NCI-H146 treated with DMSO at 0.1 percent for 48 hours (cell line): ENCODE measurements at regions not wholly inside any gene's neighbourhood (a gene's known extent, or its start where the extent isn't known, plus 50 kb on each side); places are given as distances from the start of the nearest gene placed in this dataset.

Experiments used
- DNase-seq: peaks from one replicate; lab custom pipeline; 2025; ENCODE audit not compliant: unreplicated experiment; lab: John Stamatoyannopoulos, UW

DNA sequence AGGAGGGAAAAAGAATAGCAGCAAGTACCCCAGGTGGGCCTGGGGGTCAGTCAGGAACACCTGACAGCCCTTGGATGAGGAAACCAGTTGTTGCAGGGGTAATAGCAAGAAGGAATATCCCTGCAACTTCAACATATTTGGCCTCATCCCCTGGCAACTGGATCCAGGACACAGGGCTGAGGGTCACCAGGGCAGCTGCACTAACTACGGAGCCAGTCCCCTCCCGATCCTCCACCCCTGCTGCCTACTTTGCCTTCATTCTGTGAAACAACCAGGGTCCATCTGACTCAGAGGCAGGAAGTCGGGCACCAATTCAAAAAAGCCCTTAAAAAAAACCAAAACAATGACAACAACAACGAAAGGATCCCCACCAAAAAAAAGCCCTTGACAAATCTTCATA, 52.9 kb downstream of the FRMPD3 start:
- no peak for DNase-seq

DNA sequence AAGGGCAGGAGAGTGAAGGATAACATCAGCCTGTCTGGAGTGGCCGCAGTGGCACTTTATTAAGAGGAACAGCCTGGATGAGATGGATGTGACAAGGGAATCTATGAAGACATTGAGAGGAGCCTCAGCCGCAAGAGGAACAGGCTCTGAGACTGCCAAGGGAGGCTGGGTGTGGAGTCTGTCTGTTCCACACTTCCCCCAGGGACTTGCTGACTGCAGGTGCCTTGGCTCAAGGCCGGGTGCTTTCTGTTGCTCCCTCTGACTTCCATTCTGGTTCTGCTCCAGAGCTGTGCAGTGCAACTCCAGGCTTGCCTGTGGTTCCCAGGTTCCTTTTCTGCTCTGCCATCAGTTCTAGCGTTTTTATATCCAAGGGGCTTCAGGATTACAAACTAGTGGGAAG, 54.6 kb downstream of the FRMPD3 start:
- DNase-seq = no peak

DNA sequence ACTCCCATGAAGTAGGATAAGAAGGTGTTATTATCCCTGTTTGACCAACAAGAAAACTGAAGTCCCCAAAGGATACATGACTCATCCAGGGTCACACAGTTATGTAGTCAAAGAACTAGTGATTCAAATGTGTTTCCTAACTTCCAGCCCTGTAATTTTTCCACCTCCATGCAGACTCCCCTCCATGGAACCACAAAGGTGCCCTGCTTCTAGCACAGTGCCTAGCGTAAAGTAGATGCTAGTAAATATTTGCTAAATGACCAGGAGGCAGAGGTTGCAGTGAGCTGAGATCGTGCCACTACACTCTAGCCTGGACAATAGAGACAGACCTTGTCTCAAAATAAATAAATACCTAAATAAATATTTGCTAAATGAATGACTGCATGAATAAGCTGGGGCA, 55.8 kb downstream of the FRMPD3 start:
- DNase-seq = no peak

DNA sequence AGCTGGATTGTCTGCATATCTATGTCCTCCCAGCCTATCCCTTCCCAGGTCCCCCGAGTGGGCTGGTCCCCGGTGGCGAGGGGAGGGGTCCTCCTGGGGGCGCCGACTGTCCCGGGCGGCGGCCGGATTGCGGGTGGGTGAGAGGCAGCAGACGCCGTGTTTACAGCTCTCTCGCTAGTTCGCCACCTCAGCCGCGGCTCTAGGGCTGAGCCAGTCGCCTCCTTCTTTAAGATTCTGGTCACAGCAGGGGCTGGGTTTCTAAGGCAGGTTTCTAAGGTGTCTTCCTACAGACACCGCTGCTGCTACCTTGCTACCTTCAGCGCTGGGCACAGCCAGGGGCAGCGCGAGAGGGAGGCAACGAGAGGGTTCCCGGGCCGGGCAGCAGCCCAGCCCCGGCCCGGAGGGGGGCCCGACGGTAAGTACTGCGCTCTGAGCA, 57.2 kb downstream of the FRMPD3 start:
- DNase-seq = no peak

DNA sequence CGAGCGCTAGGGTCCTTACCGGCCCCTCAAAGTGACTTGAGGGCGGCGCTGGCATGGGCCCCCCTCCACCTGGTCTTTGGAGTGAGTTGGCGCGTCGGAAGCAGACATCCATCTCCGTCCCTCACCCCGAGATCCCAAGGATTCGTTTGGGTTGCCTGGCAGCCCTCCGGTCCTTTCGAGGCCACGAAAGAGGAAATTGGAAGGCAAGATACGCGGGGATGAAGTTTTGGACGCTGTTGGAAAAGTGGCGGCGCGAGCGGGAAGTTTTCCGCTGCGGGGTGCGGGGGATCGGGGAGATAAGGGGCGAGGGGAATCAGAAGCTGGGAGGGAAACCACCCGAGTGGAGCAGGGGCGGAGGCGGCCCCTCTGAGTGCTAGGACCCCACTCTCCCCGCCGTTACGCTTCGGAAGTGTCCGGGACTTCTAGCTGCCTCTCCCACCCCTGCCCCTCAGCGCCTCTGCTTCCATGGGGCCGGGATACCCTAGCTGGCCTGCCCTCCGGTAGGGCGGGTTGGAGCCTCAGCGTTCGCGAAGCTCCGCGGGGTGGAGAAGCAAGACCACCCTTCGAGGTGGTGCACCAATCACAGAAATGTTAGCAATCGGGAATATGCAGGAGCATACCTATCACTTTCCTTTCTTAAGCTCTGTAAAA, 57.8 kb downstream of the FRMPD3 start:
- DNase-seq = no peak

DNA sequence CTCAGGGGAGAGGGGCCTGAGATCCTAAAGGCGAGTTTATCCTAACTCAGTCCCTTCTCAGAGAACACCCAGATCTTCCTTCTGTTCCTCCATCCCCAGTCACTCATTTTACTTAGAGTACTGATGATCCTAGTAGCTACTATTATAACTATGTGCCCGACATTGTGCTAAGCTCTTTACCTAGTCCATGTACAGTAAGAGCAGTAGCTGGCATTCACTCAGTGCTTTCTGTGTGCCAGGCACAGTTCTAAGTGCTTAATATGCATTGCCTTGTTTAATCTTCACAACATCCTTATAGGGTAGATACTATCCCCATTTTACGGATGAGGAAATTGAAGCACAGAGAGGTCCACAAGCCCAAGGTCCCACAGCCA, 58.3 kb downstream of the FRMPD3 start:
- DNase-seq = no peak

DNA sequence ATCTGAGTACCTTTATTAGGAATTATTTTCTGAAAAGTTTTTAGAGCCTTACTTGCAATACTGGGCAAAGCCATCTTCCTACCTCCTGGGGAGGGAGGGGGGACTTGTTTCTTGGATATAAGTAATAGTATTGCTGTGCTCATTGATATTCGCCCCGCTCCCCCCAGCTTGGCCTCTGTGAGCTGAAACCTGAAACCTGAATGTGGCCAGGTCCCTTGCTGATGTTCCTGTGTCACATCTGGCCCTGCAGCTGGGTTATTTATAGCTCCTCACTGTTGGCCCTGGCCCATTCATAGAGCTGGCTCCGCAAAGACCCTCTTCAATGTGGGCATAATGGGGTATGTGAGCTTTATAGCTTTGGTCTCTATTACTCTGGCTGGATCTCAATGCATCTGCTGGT, 59.5 kb downstream of the FRMPD3 start:
- DNase-seq = no peak

DNA sequence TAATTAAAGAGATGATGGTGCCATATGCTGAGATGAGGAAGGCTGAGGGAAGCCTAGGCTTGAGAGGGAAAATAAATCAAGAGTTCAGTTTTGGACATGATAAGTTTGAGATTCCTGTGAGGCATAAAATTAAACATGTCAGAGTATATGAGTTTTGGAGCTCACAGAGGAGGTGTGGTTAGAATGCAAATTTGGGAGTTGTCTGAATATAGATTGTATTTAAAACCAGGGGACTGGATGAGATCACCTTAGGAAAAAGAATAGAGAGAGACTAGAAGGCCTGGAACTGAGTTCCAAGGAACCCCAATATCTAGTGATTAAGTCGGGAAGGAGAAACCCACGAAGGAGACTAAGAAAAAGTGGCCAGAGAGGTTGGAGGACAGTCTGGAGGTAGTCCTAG, 65.5 kb downstream of the FRMPD3 start:
- no peak for DNase-seq

DNA sequence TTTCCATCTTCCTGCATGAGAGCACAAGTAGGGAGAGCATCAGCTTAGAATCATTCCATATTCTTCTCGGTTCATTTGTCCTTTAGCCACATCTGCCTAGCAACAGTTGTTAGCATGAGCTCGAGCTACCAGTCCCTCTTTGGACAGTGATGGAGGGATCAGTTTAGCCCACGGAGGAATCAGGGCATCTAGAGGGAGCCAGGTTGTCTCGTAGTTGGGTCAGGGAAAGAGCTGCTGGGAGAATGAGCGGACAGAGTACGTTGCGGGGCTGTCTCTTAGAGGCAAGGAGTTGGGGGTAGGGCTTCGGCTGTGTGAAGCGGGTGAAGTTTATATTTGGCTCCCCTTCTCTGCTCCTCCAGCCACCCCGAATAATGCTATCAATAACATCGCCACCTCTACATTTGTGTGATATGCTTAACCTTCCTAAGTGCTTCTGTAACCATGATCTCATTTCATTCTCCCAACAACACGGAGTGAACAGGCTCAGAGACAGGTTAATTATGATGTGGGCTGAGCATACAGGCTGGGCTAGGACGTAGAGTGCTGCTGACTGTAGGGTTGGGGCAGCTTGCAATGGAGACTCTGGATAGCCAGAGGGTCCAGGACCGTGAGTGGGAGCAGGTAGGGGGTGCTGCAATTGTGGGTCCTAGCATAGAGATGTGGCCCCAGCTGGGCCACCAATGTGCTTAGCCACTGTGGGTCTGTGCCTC, 72.6 kb downstream of the FRMPD3 start:
- DNase-seq = no peak

DNA sequence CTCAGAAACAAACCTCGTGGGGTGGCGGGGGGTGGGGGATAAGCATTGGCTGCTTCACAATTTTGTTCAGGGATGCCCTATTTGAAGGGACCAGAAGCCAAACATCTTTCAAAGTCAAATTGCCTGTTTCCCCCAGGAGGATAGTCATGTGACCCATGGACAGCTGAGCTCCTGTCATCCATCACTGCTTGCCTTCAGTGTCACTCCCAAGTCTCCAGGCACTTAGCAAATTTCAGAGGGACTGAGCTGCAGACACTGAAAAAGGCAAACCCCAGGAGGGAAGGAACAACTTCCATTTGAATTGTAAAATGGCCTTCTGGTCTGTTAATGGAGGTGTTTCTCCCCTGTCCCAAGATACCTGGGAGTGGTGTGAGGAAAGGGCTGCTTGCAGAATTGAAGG, 73.4 kb downstream of the FRMPD3 start:
- DNase-seq = no peak

DNA sequence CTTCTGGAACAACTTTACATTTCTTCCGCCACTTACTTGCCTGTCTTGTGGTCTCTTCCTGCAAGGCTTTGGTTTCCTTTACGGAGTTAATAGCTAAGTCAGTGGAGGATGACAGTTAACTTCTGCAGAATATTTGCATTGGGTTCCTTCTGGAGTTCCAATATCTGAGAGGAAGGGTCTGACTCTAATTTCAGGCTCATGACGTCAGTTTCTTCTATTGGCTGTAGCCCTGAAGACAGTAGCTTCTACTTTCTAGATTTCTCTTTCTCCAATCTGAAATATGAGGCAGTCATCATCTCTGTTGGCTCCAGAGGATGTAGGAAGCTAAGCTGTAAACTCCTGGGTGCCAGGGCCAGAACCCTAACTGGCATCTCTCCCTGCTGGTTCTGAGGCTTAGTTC, 76.7 kb downstream of the FRMPD3 start:
- no peak for DNase-seq

DNA sequence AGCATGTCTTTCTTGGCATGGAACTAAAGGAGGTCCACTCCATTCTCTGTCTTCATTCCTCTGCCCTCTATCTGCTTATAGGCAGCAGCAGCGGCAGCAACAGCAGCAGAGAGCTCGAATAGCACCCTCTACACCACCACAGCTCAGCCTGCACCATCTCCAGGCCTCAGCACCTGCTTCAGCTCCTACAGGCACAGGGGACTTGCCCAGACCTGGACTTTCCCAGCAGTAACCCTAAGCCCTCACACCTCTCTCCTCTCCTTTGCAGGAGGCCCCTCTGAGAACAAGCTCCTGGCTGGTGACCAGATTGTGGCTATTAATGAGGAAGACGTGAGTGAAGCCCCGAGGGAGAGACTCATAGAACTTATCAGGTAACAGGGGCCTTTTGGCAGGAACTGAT, 80.7 kb downstream of the FRMPD3 start:
- DNase-seq = no peak

DNA sequence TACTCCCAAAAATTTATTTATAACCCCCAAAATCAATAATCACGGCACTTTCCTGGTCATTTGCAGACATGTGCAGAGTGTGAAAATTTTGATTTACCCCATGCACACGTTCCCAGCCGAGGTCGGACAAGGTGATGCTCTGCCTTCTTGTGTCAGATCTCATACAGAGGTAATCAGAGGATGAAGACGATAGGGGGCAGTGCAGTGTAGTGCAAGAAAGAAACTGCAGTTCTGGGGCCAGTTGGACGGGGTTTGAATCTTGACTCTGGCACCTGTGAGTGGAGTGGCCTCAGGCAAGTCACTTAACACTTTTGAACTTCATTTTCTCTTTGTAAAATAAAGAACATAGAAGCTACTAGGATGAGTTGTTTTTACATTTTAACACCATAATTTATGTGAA, 88.4 kb downstream of the FRMPD3 start:
- DNase-seq = no peak

DNA sequence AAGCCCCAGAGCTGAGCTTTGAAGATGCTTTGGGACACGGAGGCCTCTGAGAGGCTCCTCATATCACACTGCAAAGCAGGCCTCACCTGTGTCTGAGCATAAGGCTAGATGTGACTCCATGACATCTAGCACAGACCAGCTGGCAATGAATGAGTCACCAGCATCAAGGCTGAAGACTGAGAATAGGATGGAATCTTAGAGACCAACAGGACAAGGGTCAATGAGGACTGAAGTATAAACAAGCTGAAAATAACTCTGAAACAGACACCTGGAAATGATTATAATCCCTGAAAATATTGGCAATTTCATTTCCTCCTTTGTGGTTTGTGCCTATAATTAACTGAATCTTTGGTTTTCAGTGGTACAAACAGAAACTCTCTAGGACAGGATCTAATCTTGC, 87.1 kb upstream of the PRPS1 start:
- DNase-seq = no peak

DNA sequence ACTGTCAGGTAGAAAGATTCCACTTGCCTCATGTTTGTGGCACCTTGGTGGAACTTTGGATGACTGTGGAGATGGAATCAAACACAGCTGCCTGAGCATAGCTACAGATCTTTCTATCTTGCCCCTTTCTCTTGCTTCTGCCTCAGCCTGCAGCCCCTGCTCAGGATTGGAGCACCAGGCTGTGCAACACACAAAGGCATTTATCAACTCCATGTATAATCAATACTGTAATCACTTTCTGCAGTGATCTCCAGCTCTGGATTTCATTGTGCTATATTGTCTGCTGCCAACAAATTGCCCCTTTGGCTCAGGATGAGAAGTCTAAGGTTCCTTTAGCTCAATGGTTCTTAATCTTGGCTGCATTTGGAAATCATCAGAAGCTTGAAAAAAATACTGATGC, 86.3 kb upstream of the PRPS1 start:
- no peak for DNase-seq

DNA sequence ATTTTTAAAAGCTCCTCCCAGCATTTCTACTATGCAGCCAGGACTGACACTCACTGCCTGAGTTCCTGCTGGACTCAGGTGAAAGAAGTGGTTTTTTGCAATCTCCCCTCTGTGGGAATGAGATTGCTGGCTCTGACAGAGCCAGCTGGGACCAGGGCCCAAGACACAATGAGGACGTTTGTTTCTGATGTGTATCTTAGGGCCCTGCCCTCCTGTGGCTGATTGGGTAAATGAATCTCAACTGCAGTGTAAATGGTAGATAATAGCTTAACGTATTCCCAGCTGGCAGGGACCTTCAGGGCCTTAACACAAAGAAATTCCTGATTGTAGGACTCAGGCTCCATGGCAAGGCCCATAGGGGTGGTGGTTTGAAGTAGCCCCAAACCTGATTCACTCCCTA, 85.8 kb upstream of the PRPS1 start:
- DNase-seq = peak; percentile 58

DNA sequence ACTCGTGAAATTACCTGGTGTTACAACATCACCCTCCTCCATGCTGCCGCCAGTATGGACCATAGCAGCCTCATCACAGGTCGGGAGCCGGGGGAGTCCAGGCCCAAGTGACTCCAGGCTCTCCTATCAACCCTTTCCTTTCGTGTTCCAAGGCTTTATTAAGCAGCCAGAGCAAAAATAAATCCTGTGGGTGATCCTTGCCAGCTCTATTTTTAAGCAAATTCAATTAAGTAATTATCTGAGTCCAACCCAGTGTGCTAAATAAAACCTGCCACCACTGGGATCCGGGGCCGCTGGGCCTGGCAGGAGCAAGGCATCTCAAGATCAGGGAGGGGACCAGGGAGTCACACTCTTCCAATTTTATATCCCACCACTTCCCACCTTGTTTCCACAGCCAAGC, 80.7 kb upstream of the PRPS1 start:
- DNase-seq = no peak

DNA sequence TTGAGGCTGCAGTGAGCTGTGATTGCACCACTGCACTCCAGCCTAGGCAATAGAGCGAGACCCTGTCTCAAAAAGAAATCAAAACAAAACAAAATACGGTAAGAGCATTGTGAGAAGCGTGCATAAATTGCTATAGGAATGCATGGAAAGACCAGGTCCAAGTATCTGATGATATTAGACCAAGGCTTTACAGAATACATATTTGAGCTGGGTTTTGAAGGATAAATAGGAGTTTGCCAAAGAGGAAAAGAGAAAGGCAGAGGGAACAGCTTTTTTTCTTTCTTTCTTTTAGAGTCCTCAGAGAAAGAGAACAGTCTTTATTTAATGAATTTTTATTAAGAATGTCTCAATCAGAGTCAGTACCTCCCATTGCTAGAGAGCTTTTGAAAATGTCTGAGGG, 79.5 kb upstream of the PRPS1 start:
- DNase-seq = no peak

DNA sequence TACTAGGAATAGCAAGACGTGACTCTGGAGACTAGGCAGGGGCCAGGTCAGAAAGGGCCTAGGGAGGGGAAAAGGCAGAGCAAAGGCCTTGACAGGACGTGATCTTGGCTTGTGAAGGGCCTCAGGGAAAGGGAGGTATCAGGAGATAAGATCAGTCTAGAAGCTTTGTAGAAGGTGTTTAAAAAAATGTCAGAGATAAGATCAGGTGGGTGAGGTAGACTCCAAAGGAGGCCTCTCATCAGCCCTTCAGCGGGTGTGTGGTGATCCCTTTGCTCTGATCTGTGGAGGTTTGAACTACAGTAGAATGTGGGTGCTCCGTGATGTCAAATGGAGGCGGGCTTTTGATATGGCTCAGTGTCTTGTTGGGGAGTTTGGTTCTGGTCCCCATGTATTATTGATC, 78.8 kb upstream of the PRPS1 start:
- no peak for DNase-seq

DNA sequence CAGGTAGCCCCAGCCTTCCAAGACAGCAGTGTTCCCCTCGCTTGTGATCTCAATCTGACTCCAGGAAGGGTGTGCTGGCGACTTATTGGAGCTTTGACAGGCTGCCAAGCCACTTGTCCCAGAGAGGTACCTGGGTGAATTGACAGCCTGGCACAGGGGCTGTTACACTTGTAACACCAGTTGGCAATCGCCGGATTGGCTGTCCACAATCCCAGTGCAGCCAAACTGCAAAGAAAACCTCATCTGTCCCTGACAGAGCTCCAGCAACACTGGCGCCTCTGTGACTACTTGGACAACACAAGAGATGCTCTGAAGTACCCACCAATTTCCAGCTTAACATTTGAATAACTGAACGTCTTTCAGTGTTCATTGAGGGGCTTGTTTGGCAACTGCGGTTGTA, 76.8 kb upstream of the PRPS1 start:
- no peak for DNase-seq

DNA sequence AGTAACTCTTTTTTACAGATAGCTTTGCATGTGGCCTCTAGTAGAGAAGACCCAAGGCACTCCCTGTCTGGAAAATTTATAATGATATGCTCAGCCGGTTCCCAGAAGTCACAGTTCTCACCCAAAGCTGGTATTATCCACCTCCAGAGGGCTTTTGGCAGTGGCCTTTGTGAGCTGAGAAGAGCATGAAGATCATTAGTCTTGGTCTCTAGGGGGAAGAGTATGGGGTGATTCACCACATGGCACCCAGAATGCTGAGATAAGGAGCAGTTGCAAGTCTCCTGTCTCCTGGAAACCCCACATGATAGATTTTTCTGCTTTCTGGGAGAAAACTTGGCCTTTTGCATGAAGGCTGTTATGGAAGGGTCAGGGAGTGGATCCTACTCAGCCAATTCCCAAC, 75.4 kb upstream of the PRPS1 start:
- DNase-seq = no peak

DNA sequence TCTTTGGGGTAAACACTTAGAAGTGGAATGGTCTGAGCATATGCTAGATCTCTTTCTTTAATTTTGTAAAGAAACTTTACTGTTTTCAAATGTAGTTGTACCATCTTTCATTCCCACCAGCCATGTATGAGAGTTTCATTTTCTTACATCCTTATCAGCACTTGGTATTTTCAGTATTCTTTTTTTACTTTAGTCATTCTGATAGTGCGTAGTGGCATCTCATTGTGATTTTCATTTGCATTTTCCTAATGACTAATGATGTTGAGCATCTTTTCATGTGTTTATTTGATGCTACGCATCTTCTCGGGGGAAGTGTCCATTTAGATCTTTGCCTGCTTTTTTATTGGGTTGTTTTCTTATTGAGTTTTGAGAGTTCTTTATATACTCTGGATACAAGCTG, 71.3 kb upstream of the PRPS1 start:
- DNase-seq = no peak

DNA sequence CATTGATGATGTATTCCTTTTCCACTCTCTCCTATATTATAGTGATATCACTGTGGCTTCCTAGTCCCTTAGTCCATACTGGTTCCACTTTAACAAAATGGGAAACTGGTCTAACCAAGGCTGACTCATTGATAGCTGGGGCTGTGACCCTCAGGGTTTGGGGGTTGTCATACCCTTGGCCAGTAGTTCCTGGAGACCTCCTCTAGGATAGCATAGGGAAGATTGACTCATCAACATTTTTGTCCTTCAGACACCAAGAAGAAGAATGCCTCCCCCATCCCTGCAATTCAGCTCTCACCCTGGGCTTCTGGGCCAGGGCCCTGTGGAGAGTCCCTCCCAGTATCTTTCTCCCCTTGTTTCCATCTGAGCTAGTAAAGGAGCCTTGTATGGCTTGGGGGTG, 68.8 kb upstream of the PRPS1 start:
- DNase-seq = no peak
